Body of pancreas (tissue), 4 donors: ENCODE measurements at regions not wholly inside any gene's neighbourhood (a gene's known extent, or its start where the extent isn't known, plus 50 kb on each side); places are given as distances from the start of the nearest gene placed in this dataset.

Experiments used
- CTCF ChIP-seq, 7 experiments: fragments of 450-650 bp in 4 of 7; fragments of 200-600 bp in 3 of 7; sonication (generic) in 3 of 7; IDR thresholded peaks; one replicate each; pipeline ENCODE4 v1.5.1; 2016 to 2019; ENCODE audit warnings: antibody characterized with exemption in 7 of 7
- POLR2A ChIP-seq, 3 donors: fragments of 450-650 bp; IDR thresholded peaks; one replicate each; pipeline ENCODE4 v1.6.1; 2016; ENCODE audit warnings: antibody characterized with exemption in 3 of 3, mild to moderate bottlenecking in 2 of 3

GRCh38 chr14:63793376-63793775, 59.4 kb upstream of the SYNE2 start:
- no peak for TF ChIP-seq POLR2A (IDR thresholded peaks at IDR 0.05)
- no peak for TF ChIP-seq CTCF (IDR thresholded peaks at IDR 0.05)
